Nephron (organoid): ENCODE measurements at regions not wholly inside any gene's neighbourhood (a gene's known extent, or its start where the extent isn't known, plus 50 kb on each side); places are given as distances from the start of the nearest gene placed in this dataset.

Source experiments
- H3K27ac Mint-ChIP-seq, 3 experiments: 2 replicates each; pipeline ENCODE4 v1.8.0; 2020; ENCODE audit warnings: mixed read lengths in 3 of 3, mild to moderate bottlenecking in 2 of 3, moderate library complexity in 1 of 3
- H3K27me3 Mint-ChIP-seq: 2 replicates; pipeline ENCODE4 v1.8.0; 2021; ENCODE audit warnings: low read depth, mild to moderate bottlenecking, moderate library complexity, mixed read lengths
- H3K36me3 Mint-ChIP-seq: 2 replicates; pipeline ENCODE4 v1.8.0; 2020; ENCODE audit warnings: low read depth, mixed read lengths
- H3K4me1 Mint-ChIP-seq: 2 replicates; pipeline ENCODE4 v1.8.0; 2020; ENCODE audit warnings: mixed read lengths
- H3K4me3 Mint-ChIP-seq, 3 experiments: 2 replicates each; pipeline ENCODE4 v1.8.0; 2020; ENCODE audit warnings: mild to moderate bottlenecking in 3 of 3, mixed read lengths in 3 of 3, moderate library complexity in 2 of 3
- H3K9me3 Mint-ChIP-seq: 2 replicates; pipeline ENCODE4 v1.8.0; 2020; ENCODE audit warnings: mixed read lengths
- CTCF ChIP-seq, 3 experiments: fragments of 200-600 bp; sonication (generic); IDR thresholded peaks; one replicate each; pipeline ENCODE4 v1.5.0; 2021; ENCODE audit warnings: antibody characterized with exemption in 3 of 3; ENCODE audit not compliant: unreplicated experiment in 3 of 3

GRCh38 chr13:74202129-74202813 is 68.1 kb upstream of the KLF12 start:
- H3K27ac Mint-ChIP-seq = no peak overlapping the region
- H3K36me3 Mint-ChIP-seq = no peaks in the 10 kb centered on the region
- no peaks in the 10 kb centered on the region for H3K27me3 Mint-ChIP-seq
- TF ChIP-seq CTCF (IDR thresholded peaks at IDR 0.05; ENCODE audit: unreplicated experiment in 3 of 3) = no peak
- H3K9me3 Mint-ChIP-seq = no peaks in the 10 kb centered on the region
- no peak overlapping the region for H3K4me3 Mint-ChIP-seq
- H3K4me1 Mint-ChIP-seq = peaks cover 8% of the 10 kb centered on the region

GRCh38 chr13:74201530-74201929 is 67.3 kb upstream of the KLF12 start:
- H3K27ac Mint-ChIP-seq = no peak overlapping the region
- no peaks in the 10 kb centered on the region for H3K27me3 Mint-ChIP-seq
- TF ChIP-seq CTCF (IDR thresholded peaks at IDR 0.05; ENCODE audit: unreplicated experiment in 3 of 3) = no peak
- no peaks in the 10 kb centered on the region for H3K36me3 Mint-ChIP-seq
- no peaks in the 10 kb centered on the region for H3K9me3 Mint-ChIP-seq
- H3K4me3 Mint-ChIP-seq = no peak overlapping the region
- H3K4me1 Mint-ChIP-seq = peaks cover 8% of the 10 kb centered on the region

GRCh38 chr13:74200081-74200480 is 65.9 kb upstream of the KLF12 start:
- no peaks in the 10 kb centered on the region for H3K27me3 Mint-ChIP-seq
- peaks cover 8% of the 10 kb centered on the region for H3K4me1 Mint-ChIP-seq
- no peak for TF ChIP-seq CTCF (IDR thresholded peaks at IDR 0.05; ENCODE audit: unreplicated experiment in 3 of 3)
- no peak overlapping the region for H3K4me3 Mint-ChIP-seq
- H3K36me3 Mint-ChIP-seq = no peaks in the 10 kb centered on the region
- no peaks in the 10 kb centered on the region for H3K9me3 Mint-ChIP-seq
- H3K27ac Mint-ChIP-seq = no peak overlapping the region

GRCh38 chr13:74197677-74198429 is 63.6 kb upstream of the KLF12 start:
- no peaks in the 10 kb centered on the region for H3K36me3 Mint-ChIP-seq
- H3K4me3 Mint-ChIP-seq = no peak overlapping the region
- no peak for TF ChIP-seq CTCF (IDR thresholded peaks at IDR 0.05; ENCODE audit: unreplicated experiment in 3 of 3)
- no peaks in the 10 kb centered on the region for H3K27me3 Mint-ChIP-seq
- H3K27ac Mint-ChIP-seq = no peak overlapping the region
- H3K9me3 Mint-ChIP-seq = no peaks in the 10 kb centered on the region
- no peaks in the 10 kb centered on the region for H3K4me1 Mint-ChIP-seq

- Mint-ChIP-seq H3K9me3 (no peaks in the 10 kb centered on the region), H3K27ac (no peak overlapping the region), H3K4me3 (no peak overlapping the region), H3K36me3 (no peaks in the 10 kb centered on the region), H3K27me3 (no peaks in the 10 kb centered on the region), H3K4me1 (peaks cover 10% of the 10 kb centered on the region)
- no peak for TF ChIP-seq CTCF (IDR thresholded peaks at IDR 0.05; ENCODE audit: unreplicated experiment in 3 of 3)
These were observed 60.6 kb upstream of the KLF12 start for GRCh38 chr13:74194846-74195245.

GRCh38 chr13:74193391-74193790 is 59.2 kb upstream of the KLF12 start:
- Mint-ChIP-seq H3K4me1 (peaks cover 10% of the 10 kb centered on the region), H3K27ac (no peak overlapping the region), H3K9me3 (no peaks in the 10 kb centered on the region), H3K4me3 (no peak overlapping the region), H3K27me3 (no peaks in the 10 kb centered on the region), H3K36me3 (no peaks in the 10 kb centered on the region)
- no peak for TF ChIP-seq CTCF (IDR thresholded peaks at IDR 0.05; ENCODE audit: unreplicated experiment in 3 of 3)
